Adipocyte (in vitro differentiated cells): ENCODE measurements at regions not wholly inside any gene's neighbourhood (a gene's known extent, or its start where the extent isn't known, plus 50 kb on each side); places are given as distances from the start of the nearest gene placed in this dataset.
"Not testable (repeated sequence)": the region's sequence is repeated elsewhere in the genome, so short reads cannot be mapped to it uniquely, and the experiment has no call there.

Source experiments
- DNase-seq: peaks from one replicate; pipeline ENCODE4 v3.0.0-alpha.2; 2015; ENCODE audit warnings: low read depth
- H3K27me3 ChIP-seq: replicated peaks from 2 replicates; pipeline ENCODE4 v1.7.0; 2013; ENCODE audit warnings: mild to moderate bottlenecking, low read length, moderate library complexity; ENCODE audit not compliant: control insufficient read depth, insufficient read depth
- H3K36me3 ChIP-seq: 2 replicates; pipeline ENCODE4 v1.7.0; 2013; ENCODE audit warnings: low read length, mild to moderate bottlenecking, moderate library complexity; ENCODE audit not compliant: control insufficient read depth, insufficient read depth, severe bottlenecking
- H3K4me1 ChIP-seq: 2 replicates; pipeline ENCODE4 v1.7.0; 2013; ENCODE audit warnings: mild to moderate bottlenecking, low read length, moderate library complexity; ENCODE audit not compliant: control insufficient read depth, insufficient read depth
- H3K4me3 ChIP-seq: 2 replicates; pipeline ENCODE4 v1.7.0; 2013; ENCODE audit warnings: mild to moderate bottlenecking, low read length, moderate library complexity
- H3K9ac ChIP-seq: 2 replicates; pipeline ENCODE4 v1.7.0; 2013; ENCODE audit warnings: mild to moderate bottlenecking, low read length, moderate library complexity
- H3K9me3 ChIP-seq: 2 replicates; pipeline ENCODE4 v1.7.0; 2013; ENCODE audit warnings: mild to moderate bottlenecking, low read length, moderate library complexity; ENCODE audit not compliant: control insufficient read depth

DNA sequence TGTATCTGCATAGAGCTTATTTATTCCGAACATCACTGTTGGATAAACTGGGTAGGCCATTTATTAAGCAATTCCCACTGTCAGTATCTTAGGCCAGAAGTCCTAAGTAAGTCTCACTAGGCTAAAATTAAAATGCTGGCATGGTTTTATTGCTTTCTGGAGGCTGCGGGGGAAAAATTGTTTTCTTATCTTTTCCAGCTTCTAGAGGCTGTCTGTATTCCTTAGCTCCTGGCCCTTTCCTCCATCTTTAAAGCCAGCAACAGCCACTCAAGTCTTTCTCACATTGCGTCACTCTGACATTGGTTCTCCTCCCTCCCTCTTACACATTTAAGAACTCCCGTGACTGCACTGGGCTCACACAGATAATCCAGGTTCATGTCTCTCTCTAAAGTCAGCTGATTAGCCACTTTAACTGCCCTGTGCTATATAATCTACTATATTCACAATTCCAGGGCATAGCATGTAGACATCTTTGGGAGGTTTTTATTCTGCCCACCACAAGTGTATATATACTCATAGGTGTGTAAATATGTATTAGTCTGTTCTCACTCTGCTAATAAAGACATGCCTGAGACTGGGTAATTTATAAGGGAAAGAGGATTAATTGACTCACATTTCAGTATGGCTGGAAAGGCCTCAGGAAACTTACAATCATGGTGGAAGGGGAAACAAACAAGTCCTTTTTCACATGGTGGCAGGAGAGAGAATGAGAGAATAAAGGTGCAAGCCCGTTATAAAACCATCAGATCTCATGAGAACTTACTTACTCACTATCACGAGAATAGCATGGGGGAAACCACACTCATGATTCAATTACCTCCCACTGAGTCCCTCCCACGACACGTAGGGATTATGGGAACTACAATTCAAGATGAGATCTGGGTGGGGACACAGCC lies 113.5 kb upstream of the SLC7A14 start:
- H3K36me3 ChIP-seq, result no peaks in the 10 kb centered on the region
- no peak for DNase-seq
- H3K9ac ChIP-seq, result no peak overlapping the region
- H3K9me3 ChIP-seq, result no peaks in the 10 kb centered on the region
- no peak overlapping the region for H3K4me3 ChIP-seq
- H3K27me3 ChIP-seq, result no peaks in the 10 kb centered on the region
- H3K4me1 ChIP-seq, result peaks cover 31% of the 10 kb centered on the region

GRCh38 chr3:170697908-170698307 lies 112.0 kb upstream of the SLC7A14 start:
- Histone ChIP-seq H3K4me1 (peaks cover 22% of the 10 kb centered on the region), H3K9ac (no peak overlapping the region), H3K27me3 (no peaks in the 10 kb centered on the region), H3K9me3 (no peaks in the 10 kb centered on the region), H3K36me3 (no peaks in the 10 kb centered on the region), H3K4me3 (no peak overlapping the region)
- DNase-seq, result no peak

DNA sequence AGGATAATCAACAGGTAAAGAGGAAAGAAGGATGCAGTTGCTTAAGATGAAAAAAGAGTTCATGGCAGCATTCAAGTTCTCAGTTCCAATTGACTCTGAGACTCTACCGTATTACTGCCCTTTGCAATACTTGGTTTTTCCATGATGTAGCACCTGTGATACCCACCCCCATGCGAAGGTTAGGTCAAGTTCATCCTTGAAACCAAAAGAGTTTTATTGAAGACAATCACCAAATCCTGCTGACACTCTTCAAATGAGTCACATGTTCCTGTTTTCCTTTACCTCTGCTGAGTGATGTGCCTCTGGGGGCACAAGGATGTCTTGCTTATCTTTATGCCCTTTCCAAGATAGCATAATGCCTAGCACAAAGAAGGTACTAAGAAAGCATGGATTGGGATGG lies 111.3 kb upstream of the SLC7A14 start:
- Histone ChIP-seq H3K4me3 (no peak overlapping the region), H3K27me3 (no peaks in the 10 kb centered on the region), H3K9ac (no peak overlapping the region), H3K4me1 (peaks cover 14% of the 10 kb centered on the region), H3K9me3 (no peaks in the 10 kb centered on the region), H3K36me3 (no peaks in the 10 kb centered on the region)
- no peak for DNase-seq

- no peaks in the 10 kb centered on the region for H3K36me3 ChIP-seq
- DNase-seq, result no peak
- peaks cover 9% of the 10 kb centered on the region for H3K4me1 ChIP-seq
- no peaks in the 10 kb centered on the region for H3K9me3 ChIP-seq
- no peak overlapping the region for H3K9ac ChIP-seq
- H3K4me3 ChIP-seq, result no peak overlapping the region
- no peaks in the 10 kb centered on the region for H3K27me3 ChIP-seq
These were observed 109.7 kb upstream of the SLC7A14 start for GRCh38 chr3:170695486-170696064.

- DNase-seq, result no peak
- no peak overlapping the region for H3K4me3 ChIP-seq
- no peaks in the 10 kb centered on the region for H3K27me3 ChIP-seq
- peaks cover 13% of the 10 kb centered on the region for H3K4me1 ChIP-seq
- H3K9me3 ChIP-seq, result no peaks in the 10 kb centered on the region
- no peaks in the 10 kb centered on the region for H3K36me3 ChIP-seq
- H3K9ac ChIP-seq, result no peak overlapping the region
These were observed 106.8 kb upstream of the SLC7A14 start for GRCh38 chr3:170692720-170693119.

DNA sequence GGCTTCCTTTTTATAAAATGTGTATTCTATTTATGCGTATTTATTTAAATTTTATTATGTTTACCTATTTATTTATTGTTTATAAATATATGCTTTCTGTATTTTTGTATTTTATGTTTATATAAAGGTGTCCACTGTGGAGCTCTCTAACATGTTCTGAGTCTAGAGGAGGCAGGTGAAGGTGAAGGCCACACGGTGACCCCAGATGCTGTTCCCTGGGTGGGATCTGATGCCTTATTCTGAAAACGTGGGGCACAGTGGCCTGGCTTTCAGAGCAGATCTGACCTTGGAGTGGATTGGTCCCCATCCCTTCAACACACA lies 104.7 kb upstream of the SLC7A14 start:
- no peak overlapping the region for H3K4me3 ChIP-seq
- DNase-seq, result no peak
- peaks cover 13% of the 10 kb centered on the region for H3K4me1 ChIP-seq
- no peaks in the 10 kb centered on the region for H3K36me3 ChIP-seq
- H3K27me3 ChIP-seq, result no peaks in the 10 kb centered on the region
- no peak overlapping the region for H3K9ac ChIP-seq
- H3K9me3 ChIP-seq, result no peaks in the 10 kb centered on the region

- Histone ChIP-seq H3K27me3 (no peaks in the 10 kb centered on the region), H3K4me3 (no peak overlapping the region), H3K9me3 (no peaks in the 10 kb centered on the region), H3K36me3 (no peaks in the 10 kb centered on the region), H3K9ac (peak overlapping the region; percentile 39), H3K4me1 (peaks cover 13% of the 10 kb centered on the region)
- peak; percentile 52 for DNase-seq
These were observed 104.2 kb upstream of the SLC7A14 start for GRCh38 chr3:170689893-170690660.

DNA sequence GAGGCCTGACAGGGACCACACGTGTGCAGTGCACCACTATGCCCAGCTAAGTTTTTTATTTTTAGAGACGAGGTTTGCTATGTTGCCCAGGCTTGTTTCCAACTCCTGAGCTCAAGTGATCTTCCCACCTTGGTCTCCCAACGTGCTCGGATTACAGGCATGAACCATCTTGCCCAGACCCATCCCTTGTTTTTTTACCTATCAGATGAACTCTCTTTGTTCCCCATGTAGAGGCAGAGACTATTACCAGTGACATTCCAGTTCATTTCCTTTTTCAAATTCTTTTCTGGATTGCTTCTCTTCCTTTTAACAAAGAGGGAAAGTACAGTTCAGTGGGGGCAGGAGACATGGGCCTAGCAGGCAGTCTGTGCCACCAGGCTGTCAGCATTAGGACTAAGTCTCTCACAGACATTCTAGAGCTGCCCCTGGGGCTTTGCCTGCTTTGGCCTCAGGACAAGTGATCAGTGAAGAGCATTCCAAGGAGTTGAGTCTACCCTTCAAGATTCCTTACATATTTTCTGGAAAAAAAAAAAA lies 103.5 kb upstream of the SLC7A14 start:
- no peaks in the 10 kb centered on the region for H3K27me3 ChIP-seq
- peak; percentile 88 for DNase-seq
- no peaks in the 10 kb centered on the region for H3K36me3 ChIP-seq
- no peak overlapping the region for H3K4me3 ChIP-seq
- no peaks in the 10 kb centered on the region for H3K9me3 ChIP-seq
- H3K9ac ChIP-seq, result peak overlapping the region; percentile 69
- H3K4me1 ChIP-seq, result peaks cover 13% of the 10 kb centered on the region

DNA sequence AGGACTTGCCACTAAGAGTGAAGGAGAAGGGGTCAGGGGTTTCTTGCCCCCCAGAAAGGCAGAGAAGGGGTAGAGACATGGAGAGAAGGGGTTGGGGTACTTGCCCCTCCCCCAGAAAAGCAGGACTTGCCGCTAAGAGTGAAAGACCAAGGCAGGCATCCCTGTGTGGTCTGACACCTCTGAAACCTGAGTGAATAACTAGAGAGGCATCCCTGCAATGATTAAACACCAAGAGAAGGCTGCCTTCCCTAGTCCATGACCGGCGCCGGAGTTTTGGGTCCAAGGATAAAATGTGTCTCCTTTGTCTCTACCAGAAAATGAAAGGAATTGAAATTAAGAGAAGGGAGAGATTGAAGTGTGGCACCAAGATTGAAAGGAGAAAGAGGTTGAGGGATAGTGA lies 102.3 kb upstream of the SLC7A14 start:
- not testable (repeated sequence) for DNase-seq, H3K36me3 ChIP-seq
- H3K4me1 ChIP-seq, result peaks cover 13% of the 10 kb centered on the region

GRCh38 chr3:170680593-170680992 lies 94.7 kb upstream of the SLC7A14 start:
- Histone ChIP-seq H3K9ac (no peak overlapping the region), H3K9me3 (no peaks in the 10 kb centered on the region)
- DNase-seq, result no peak

More for the DNA sequence above, 102.3 kb upstream of the SLC7A14 start:
- H3K9me3 ChIP-seq, H3K4me3 ChIP-seq, H3K9ac ChIP-seq, H3K27me3 ChIP-seq: not testable (repeated sequence)

DNA sequence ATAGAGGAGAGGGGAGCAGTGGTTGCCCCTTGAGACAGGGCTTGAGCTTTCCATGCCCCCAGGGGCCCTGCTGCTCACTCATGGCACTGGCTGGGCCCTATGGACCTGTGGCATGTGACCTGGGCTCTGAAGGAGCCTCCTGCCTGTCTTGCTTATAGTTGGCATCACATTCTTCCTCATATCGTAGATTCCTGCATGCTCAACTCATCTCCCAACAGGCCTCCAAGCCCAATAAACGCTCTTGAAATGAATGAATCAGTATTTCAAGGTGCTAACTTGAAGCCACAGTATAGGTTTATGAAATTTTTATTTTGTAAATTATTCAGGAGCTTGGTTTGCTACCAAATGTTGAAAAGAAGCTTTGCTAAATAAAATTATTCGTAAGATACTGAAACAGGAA lies 93.3 kb upstream of the SLC7A14 start:
- Histone ChIP-seq H3K4me1 (no peaks in the 10 kb centered on the region), H3K27me3 (no peaks in the 10 kb centered on the region), H3K9ac (no peak overlapping the region), H3K4me3 (no peak overlapping the region), H3K9me3 (no peaks in the 10 kb centered on the region), H3K36me3 (no peaks in the 10 kb centered on the region)
- no peak for DNase-seq

More at GRCh38 chr3:170680593-170680992, 94.7 kb upstream of the SLC7A14 start:
- Histone ChIP-seq H3K36me3 (no peaks in the 10 kb centered on the region), H3K4me3 (no peak overlapping the region), H3K27me3 (no peaks in the 10 kb centered on the region), H3K4me1 (no peaks in the 10 kb centered on the region)
